IPS-20b (cell line): ENCODE measurements at regions not wholly inside any gene's neighbourhood (a gene's known extent, or its start where the extent isn't known, plus 50 kb on each side); places are given as distances from the start of the nearest gene placed in this dataset.

Source experiments
- H3K27ac ChIP-seq: one replicate; pipeline ENCODE4 v1.5.1; 2013; ENCODE audit warnings: low read length
- H3K27me3 ChIP-seq: 2 replicates; pipeline ENCODE4 v1.6.1; 2013; ENCODE audit warnings: mild to moderate bottlenecking, low read length, inconsistent platforms; ENCODE audit not compliant: insufficient read depth
- H3K36me3 ChIP-seq: 2 replicates; pipeline ENCODE4 v1.6.1; 2013; ENCODE audit warnings: low read depth, mild to moderate bottlenecking, inconsistent platforms, low read length, moderate library complexity; ENCODE audit not compliant: insufficient read depth
- H3K4me1 ChIP-seq: 2 replicates; pipeline ENCODE4 v1.6.1; 2013; ENCODE audit warnings: mild to moderate bottlenecking, control low read depth, inconsistent platforms, low read length, moderate library complexity; ENCODE audit not compliant: insufficient read depth
- H3K4me3 ChIP-seq: 2 replicates; pipeline ENCODE4 v1.5.1; 2013; ENCODE audit warnings: mild to moderate bottlenecking, low read length, inconsistent platforms
- H3K9ac ChIP-seq: 2 replicates; pipeline ENCODE4 v1.6.1; 2013; ENCODE audit warnings: low read depth, mild to moderate bottlenecking, inconsistent platforms, low read length, moderate library complexity
- H3K9me3 ChIP-seq: 2 replicates; pipeline ENCODE4 v1.6.1; 2013; ENCODE audit warnings: mild to moderate bottlenecking, low read depth, low read length, inconsistent platforms; ENCODE audit not compliant: insufficient read depth

GRCh38 chr2:58959996-58960395 is 718.9 kb upstream of the FANCL start:
- Histone ChIP-seq H3K36me3 (no peaks in the 10 kb centered on the region), H3K27me3 (no peaks in the 10 kb centered on the region), H3K9me3 (no peaks in the 10 kb centered on the region), H3K4me1 (peaks cover 9% of the 10 kb centered on the region), H3K4me3 (no peak overlapping the region), H3K9ac (no peak overlapping the region), H3K27ac (no peak overlapping the region)

GRCh38 chr2:58957188-58957840 is 716.2 kb upstream of the FANCL start:
- no peaks in the 10 kb centered on the region for H3K9me3 ChIP-seq
- peaks cover 30% of the 10 kb centered on the region for H3K4me1 ChIP-seq

GRCh38 chr2:58954880-58955385 is 713.8 kb upstream of the FANCL start:
- Histone ChIP-seq H3K4me1 (peaks cover 30% of the 10 kb centered on the region), H3K4me3 (peak overlapping the region; percentile 9; the same call in 1 of the 2 replicates), H3K9me3 (no peaks in the 10 kb centered on the region), H3K27me3 (no peaks in the 10 kb centered on the region), H3K9ac (no peak overlapping the region), H3K36me3 (no peaks in the 10 kb centered on the region), H3K27ac (no peak overlapping the region)

More at GRCh38 chr2:58957188-58957840, 716.2 kb upstream of the FANCL start:
- H3K36me3 ChIP-seq = no peaks in the 10 kb centered on the region
- H3K9ac ChIP-seq = no peak overlapping the region
- no peak overlapping the region for H3K27ac ChIP-seq
- no peaks in the 10 kb centered on the region for H3K27me3 ChIP-seq
- no peak overlapping the region for H3K4me3 ChIP-seq

- peaks cover 30% of the 10 kb centered on the region for H3K4me1 ChIP-seq
- H3K27ac ChIP-seq = no peak overlapping the region
- no peaks in the 10 kb centered on the region for H3K27me3 ChIP-seq
- no peaks in the 10 kb centered on the region for H3K9me3 ChIP-seq
- H3K36me3 ChIP-seq = no peaks in the 10 kb centered on the region
- H3K4me3 ChIP-seq = no peak overlapping the region
- no peak overlapping the region for H3K9ac ChIP-seq
Measured at GRCh38 chr2:58951722-58952121, 710.6 kb upstream of the FANCL start.

GRCh38 chr2:58950795-58951462 is 709.8 kb upstream of the FANCL start:
- Histone ChIP-seq H3K36me3 (no peaks in the 10 kb centered on the region), H3K4me3 (no peak overlapping the region), H3K9me3 (no peaks in the 10 kb centered on the region), H3K4me1 (peaks cover 30% of the 10 kb centered on the region), H3K27ac (no peak overlapping the region), H3K9ac (no peak overlapping the region), H3K27me3 (no peaks in the 10 kb centered on the region)

GRCh38 chr2:58939388-58939787 is 698.3 kb upstream of the FANCL start:
- Histone ChIP-seq H3K4me3 (no peak overlapping the region), H3K27ac (no peak overlapping the region), H3K27me3 (no peaks in the 10 kb centered on the region), H3K4me1 (0 out of 2 replicates have a peak, but pooled peaks cover 2% of the 10 kb centered on the region), H3K9me3 (peaks cover 13% of the 10 kb centered on the region), H3K36me3 (no peaks in the 10 kb centered on the region), H3K9ac (no peak overlapping the region)

GRCh38 chr2:58938988-58939387 is 697.9 kb upstream of the FANCL start:
- H3K9ac ChIP-seq = no peak overlapping the region
- H3K27ac ChIP-seq = no peak overlapping the region
- no peak overlapping the region for H3K4me3 ChIP-seq
- peaks cover 13% of the 10 kb centered on the region for H3K9me3 ChIP-seq
- H3K4me1 ChIP-seq = 0 out of 2 replicates have a peak, but pooled peaks cover 2% of the 10 kb centered on the region
- no peaks in the 10 kb centered on the region for H3K36me3 ChIP-seq
- no peaks in the 10 kb centered on the region for H3K27me3 ChIP-seq

GRCh38 chr2:58932801-58933200 is 691.7 kb upstream of the FANCL start:
- no peak overlapping the region for H3K27ac ChIP-seq
- no peaks in the 10 kb centered on the region for H3K9me3 ChIP-seq
- no peak overlapping the region for H3K9ac ChIP-seq
- H3K4me1 ChIP-seq = peaks cover 6% of the 10 kb centered on the region
- H3K4me3 ChIP-seq = no peak overlapping the region
- no peaks in the 10 kb centered on the region for H3K27me3 ChIP-seq
- no peaks in the 10 kb centered on the region for H3K36me3 ChIP-seq

GRCh38 chr2:58930537-58930936 is 689.4 kb upstream of the FANCL start:
- no peak overlapping the region for H3K27ac ChIP-seq
- no peak overlapping the region for H3K4me3 ChIP-seq
- H3K36me3 ChIP-seq = no peaks in the 10 kb centered on the region
- H3K27me3 ChIP-seq = no peaks in the 10 kb centered on the region
- peaks cover 6% of the 10 kb centered on the region for H3K4me1 ChIP-seq
- no peak overlapping the region for H3K9ac ChIP-seq
- H3K9me3 ChIP-seq = no peaks in the 10 kb centered on the region

GRCh38 chr2:58928973-58929372 is 687.8 kb upstream of the FANCL start:
- Histone ChIP-seq H3K27me3 (no peaks in the 10 kb centered on the region), H3K9me3 (no peaks in the 10 kb centered on the region), H3K4me3 (no peak overlapping the region), H3K36me3 (no peaks in the 10 kb centered on the region), H3K4me1 (peaks cover 4% of the 10 kb centered on the region), H3K27ac (no peak overlapping the region), H3K9ac (no peak overlapping the region)

GRCh38 chr2:58928391-58928790 is 687.3 kb upstream of the FANCL start:
- H3K9ac ChIP-seq = no peak overlapping the region
- no peaks in the 10 kb centered on the region for H3K27me3 ChIP-seq
- H3K9me3 ChIP-seq = no peaks in the 10 kb centered on the region
- H3K27ac ChIP-seq = no peak overlapping the region
- H3K4me1 ChIP-seq = peaks cover 4% of the 10 kb centered on the region
- H3K4me3 ChIP-seq = no peak overlapping the region
- H3K36me3 ChIP-seq = no peaks in the 10 kb centered on the region

GRCh38 chr2:58926112-58926511 is 685.0 kb upstream of the FANCL start:
- Histone ChIP-seq H3K27ac (no peak overlapping the region), H3K9ac (no peak overlapping the region), H3K4me3 (no peak overlapping the region), H3K9me3 (no peaks in the 10 kb centered on the region), H3K36me3 (no peaks in the 10 kb centered on the region), H3K27me3 (no peaks in the 10 kb centered on the region), H3K4me1 (peaks cover 4% of the 10 kb centered on the region)
